ENCODE measurements at regions not wholly inside any gene's neighbourhood (a gene's known extent, or its start where the extent isn't known, plus 50 kb on each side); places are given as distances from the start of the nearest gene placed in this dataset.
"Not testable (repeated sequence)": the region's sequence is repeated elsewhere in the genome, so short reads cannot be mapped to it uniquely, and the experiment has no call there.

- TF ChIP-seq ETS1 (IDR thresholded peaks at IDR 0.05) (no peak), CREB1 (CRISPR knock-in tag; IDR thresholded peaks at IDR 0.05; ENCODE audit: low read depth) (no peak), POLR2AphosphoS5 (IDR thresholded peaks at IDR 0.05; ENCODE audit: low read depth) (no peak)
- TF ChIP-seq, protein P1, sequence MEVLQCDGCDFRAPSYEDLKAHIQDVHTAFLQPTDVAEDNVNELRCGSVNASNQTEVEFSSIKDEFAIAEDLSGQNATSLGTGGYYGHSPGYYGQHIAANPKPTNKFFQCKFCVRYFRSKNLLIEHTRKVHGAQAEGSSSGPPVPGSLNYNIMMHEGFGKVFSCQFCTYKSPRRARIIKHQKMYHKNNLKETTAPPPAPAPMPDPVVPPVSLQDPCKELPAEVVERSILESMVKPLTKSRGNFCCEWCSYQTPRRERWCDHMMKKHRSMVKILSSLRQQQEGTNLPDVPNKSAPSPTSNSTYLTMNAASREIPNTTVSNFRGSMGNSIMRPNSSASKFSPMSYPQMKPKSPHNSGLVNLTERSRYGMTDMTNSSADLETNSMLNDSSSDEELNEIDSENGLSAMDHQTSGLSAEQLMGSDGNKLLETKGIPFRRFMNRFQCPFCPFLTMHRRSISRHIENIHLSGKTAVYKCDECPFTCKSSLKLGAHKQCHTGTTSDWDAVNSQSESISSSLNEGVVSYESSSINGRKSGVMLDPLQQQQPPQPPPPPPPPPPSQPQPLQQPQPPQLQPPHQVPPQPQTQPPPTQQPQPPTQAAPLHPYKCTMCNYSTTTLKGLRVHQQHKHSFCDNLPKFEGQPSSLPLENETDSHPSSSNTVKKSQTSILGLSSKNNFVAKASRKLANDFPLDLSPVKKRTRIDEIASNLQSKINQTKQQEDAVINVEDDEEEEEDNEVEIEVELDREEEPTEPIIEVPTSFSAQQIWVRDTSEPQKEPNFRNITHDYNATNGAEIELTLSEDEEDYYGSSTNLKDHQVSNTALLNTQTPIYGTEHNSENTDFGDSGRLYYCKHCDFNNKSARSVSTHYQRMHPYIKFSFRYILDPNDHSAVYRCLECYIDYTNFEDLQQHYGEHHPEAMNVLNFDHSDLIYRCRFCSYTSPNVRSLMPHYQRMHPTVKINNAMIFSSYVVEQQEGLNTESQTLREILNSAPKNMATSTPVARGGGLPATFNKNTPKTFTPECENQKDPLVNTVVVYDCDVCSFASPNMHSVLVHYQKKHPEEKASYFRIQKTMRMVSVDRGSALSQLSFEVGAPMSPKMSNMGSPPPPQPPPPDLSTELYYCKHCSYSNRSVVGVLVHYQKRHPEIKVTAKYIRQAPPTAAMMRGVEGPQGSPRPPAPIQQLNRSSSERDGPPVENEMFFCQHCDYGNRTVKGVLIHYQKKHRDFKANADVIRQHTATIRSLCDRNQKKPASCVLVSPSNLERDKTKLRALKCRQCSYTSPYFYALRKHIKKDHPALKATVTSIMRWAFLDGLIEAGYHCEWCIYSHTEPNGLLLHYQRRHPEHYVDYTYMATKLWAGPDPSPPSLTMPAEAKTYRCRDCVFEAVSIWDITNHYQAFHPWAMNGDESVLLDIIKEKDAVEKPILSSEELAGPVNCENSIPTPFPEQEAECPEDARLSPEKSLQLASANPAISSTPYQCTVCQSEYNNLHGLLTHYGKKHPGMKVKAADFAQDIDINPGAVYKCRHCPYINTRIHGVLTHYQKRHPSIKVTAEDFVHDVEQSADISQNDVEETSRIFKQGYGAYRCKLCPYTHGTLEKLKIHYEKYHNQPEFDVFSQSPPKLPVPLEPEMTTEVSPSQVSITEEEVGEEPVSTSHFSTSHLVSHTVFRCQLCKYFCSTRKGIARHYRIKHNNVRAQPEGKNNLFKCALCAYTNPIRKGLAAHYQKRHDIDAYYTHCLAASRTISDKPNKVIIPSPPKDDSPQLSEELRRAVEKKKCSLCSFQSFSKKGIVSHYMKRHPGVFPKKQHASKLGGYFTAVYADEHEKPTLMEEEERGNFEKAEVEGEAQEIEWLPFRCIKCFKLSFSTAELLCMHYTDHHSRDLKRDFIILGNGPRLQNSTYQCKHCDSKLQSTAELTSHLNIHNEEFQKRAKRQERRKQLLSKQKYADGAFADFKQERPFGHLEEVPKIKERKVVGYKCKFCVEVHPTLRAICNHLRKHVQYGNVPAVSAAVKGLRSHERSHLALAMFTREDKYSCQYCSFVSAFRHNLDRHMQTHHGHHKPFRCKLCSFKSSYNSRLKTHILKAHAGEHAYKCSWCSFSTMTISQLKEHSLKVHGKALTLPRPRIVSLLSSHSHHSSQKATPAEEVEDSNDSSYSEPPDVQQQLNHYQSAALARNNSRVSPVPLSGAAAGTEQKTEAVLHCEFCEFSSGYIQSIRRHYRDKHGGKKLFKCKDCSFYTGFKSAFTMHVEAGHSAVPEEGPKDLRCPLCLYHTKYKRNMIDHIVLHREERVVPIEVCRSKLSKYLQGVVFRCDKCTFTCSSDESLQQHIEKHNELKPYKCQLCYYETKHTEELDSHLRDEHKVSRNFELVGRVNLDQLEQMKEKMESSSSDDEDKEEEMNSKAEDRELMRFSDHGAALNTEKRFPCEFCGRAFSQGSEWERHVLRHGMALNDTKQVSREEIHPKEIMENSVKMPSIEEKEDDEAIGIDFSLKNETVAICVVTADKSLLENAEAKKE (CRISPR knock-in tag; IDR thresholded peaks at IDR 0.05) = no peak
Observed at GRCh38 chr4:110332483-110332882, 134.1 kb upstream of the ELOVL6 start (continued).

DNA sequence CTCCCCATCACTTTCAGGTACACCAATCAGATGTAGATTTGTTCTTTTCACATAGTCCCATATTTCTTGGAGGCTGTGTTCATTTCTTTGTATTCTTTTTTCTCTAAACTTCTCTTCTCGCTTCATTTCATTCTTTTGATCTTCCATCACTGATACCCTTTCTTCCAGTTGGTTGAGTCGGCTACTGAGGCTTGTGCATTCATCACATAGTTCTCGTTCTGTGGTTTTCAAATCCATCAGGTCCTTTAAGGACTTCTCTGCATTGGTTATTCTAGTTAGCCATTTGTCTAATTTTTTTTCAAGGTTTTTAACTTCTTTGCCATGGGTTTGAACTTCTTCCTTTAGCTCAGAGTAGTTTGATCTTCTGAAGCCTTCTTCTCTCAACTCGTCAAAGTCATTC lies 128.0 kb upstream of the ELOVL6 start:
- not testable (repeated sequence) for DNase-seq (ENCODE audit: low spot score); H3K4me3 ChIP-seq; H3K4me1 ChIP-seq (ENCODE audit: insufficient read depth); H3K27ac ChIP-seq (ENCODE audit: low read depth); H3K79me2 ChIP-seq (replicated peaks; ENCODE audit: insufficient read depth); H2AFZ ChIP-seq; H3K9me2 ChIP-seq (ENCODE audit: insufficient read depth); H3K27me3 Mint-ChIP-seq (ENCODE audit: insufficient read depth, low read depth, poor library complexity); H3K4me3 Mint-ChIP-seq; ATAC-seq; H3K27ac Mint-ChIP-seq; H3F3A ChIP-seq (replicated peaks; ENCODE audit: low read depth); H3K4me1 Mint-ChIP-seq; H3K4me2 ChIP-seq; H4K20me1 ChIP-seq (replicated peaks; ENCODE audit: insufficient read depth); H3K36me3 ChIP-seq (ENCODE audit: insufficient read depth); H3K27me3 ChIP-seq (ENCODE audit: insufficient read depth)
- Mint-ChIP-seq H3K9me3 (peaks cover 29% of the 10 kb centered on the region), H3K36me3 (ENCODE audit: low read depth) (peaks cover 18% of the 10 kb centered on the region)
